GM23248 (cell line): ENCODE measurements at regions not wholly inside any gene's neighbourhood (a gene's known extent, or its start where the extent isn't known, plus 50 kb on each side); places are given as distances from the start of the nearest gene placed in this dataset.

Source experiments
- EZH2 ChIP-seq: fragments of 200-600 bp; sonication (generic); IDR thresholded peaks from 2 replicates; pipeline ENCODE4 v1.6.1; 2018; ENCODE audit warnings: antibody characterized with exemption, mild to moderate bottlenecking; ENCODE audit not compliant: insufficient read depth, poor library complexity, severe bottlenecking
- EZH2phosphoT487 ChIP-seq: fragments of 200-600 bp; sonication (generic); IDR thresholded peaks from 2 replicates; pipeline ENCODE4 v1.6.1; 2018; ENCODE audit warnings: antibody characterized with exemption, moderate library complexity, mild to moderate bottlenecking, low read depth; ENCODE audit not compliant: insufficient read depth

- TF ChIP-seq EZH2, result no peak
- no peak for TF ChIP-seq EZH2phosphoT487
These were observed 603.9 kb upstream of the SLC35B3 start for GRCh38 chr6:9039258-9039657.
